Fibroblast of villous mesenchyme (primary cell): ENCODE measurements at regions not wholly inside any gene's neighbourhood (a gene's known extent, or its start where the extent isn't known, plus 50 kb on each side); places are given as distances from the start of the nearest gene placed in this dataset.

Experiments
- DNase-seq: peaks from one replicate; pipeline ENCODE4 v3.0.0-alpha.2; 2010; ENCODE audit warnings: low read depth
- H3K4me3 ChIP-seq: 2 replicates; pipeline ENCODE4 v1.5.1; 2011; ENCODE audit warnings: low read depth, mild to moderate bottlenecking, low read length
- CTCF ChIP-seq: IDR thresholded peaks from 2 replicates; pipeline ENCODE4 v1.5.1; 2012; ENCODE audit warnings: low read depth, mild to moderate bottlenecking, low read length; ENCODE audit not compliant: insufficient read depth

DNA sequence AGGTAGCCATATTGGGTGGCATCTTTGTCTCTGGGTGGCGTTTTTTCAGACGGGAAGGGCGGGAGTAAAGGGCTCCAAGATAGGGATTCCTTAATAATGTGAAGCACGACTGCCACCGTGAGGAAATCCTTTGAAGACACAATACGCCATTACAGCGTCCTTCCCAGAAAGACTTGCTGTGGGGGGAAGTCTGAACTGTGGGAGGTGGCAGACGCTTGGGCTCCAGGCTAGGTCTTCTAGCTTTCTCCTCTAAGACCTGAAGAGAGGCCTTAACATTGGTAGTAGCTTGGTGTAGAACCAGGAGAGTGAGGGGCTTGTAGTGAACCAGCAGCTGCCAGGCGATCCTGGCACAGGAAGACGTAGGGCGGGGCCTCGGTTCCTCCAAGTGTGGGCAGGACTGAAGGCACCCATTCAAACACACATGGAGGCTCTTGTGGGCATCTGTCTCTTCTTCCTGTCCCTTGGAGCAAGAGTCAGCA, 197.3 kb downstream of the OR13H1 start:
- DNase-seq: peak; percentile 71
- peak; percentile 12 for TF ChIP-seq CTCF
- H3K4me3 ChIP-seq: peak overlapping the region; percentile 29

- no peak for DNase-seq
- no peak for TF ChIP-seq CTCF
- no peak overlapping the region for H3K4me3 ChIP-seq
These were observed 202.1 kb downstream of the OR13H1 start for GRCh38 chrX:131745942-131746489.

GRCh38 chrX:131746491-131746968, 202.7 kb downstream of the OR13H1 start:
- peak; percentile 93 for DNase-seq
- peak overlapping the region; percentile 62 for H3K4me3 ChIP-seq
- TF ChIP-seq CTCF: peak; percentile 48

- DNase-seq: peak; percentile 92
- H3K4me3 ChIP-seq: peak overlapping the region; percentile 62
- TF ChIP-seq CTCF: peak; percentile 43
These were observed 203.3 kb downstream of the OR13H1 start for GRCh38 chrX:131747173-131747572.

GRCh38 chrX:131752493-131753198, 208.8 kb downstream of the OR13H1 start:
- H3K4me3 ChIP-seq: peak overlapping the region; percentile 59

DNA sequence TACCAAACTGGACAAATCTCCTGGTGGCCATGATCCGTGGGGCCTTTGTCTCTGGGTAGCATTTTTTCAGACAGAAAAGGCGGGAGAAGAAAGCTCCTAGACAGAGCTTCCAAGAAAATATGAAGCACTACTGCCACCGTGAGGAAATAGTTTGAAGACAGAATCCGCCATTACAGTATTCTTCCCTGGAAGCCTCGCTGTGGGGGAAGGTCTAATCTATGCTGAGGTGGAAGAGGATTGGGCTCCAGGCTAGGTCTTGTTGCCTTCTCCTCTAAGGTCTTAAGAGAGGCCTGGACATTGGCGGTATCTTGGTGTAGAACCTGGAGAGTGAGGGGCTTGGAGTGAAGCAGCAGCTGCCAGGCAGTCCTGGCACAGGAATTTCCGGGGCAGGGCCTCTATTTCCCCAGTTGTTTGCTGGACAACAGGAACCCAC, 218.9 kb downstream of the OR13H1 start:
- peak; percentile 53 for TF ChIP-seq CTCF
- peak; percentile 86 for DNase-seq
- H3K4me3 ChIP-seq: peak overlapping the region; percentile 34

More at GRCh38 chrX:131752493-131753198, 208.8 kb downstream of the OR13H1 start:
- peak; percentile 43 for TF ChIP-seq CTCF
- peak; percentile 93 for DNase-seq
